ENCODE measurements at regions not wholly inside any gene's neighbourhood (a gene's known extent, or its start where the extent isn't known, plus 50 kb on each side); places are given as distances from the start of the nearest gene placed in this dataset.

DNA sequence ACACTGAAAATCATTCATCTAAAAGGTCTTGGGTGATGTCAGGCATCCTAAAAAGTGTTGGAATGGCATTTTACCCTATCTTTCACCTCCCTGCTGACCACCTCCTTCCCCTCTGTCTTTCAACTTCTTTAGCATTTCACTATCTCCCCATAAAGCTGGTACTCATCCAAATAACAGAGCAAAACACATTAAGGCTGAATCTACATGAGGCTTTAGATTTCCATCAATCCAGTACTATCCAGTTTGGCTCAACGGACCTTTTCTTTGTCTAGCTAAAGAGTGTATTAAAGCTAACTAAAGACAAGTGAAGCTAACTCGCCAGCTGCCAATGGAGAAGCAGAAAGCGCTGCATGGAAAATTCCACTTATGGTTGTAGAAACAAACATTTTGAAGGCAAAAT, 122.5 kb upstream of the NCKAP5 start:
- H4K91ac ChIP-seq (ENCODE audit: insufficient read depth, low read depth, low read length), result no peak overlapping the region
- no peak overlapping the region for H2BK15ac ChIP-seq (ENCODE audit: low read depth, low read length)
- H3K27ac ChIP-seq (ENCODE audit: insufficient read depth, low read length), result no peak overlapping the region
- no peaks in the 10 kb centered on the region for H3K79me1 ChIP-seq (ENCODE audit: low read depth in 1 of 2, low read length in 2 of 2)
- H3K9me3 ChIP-seq (ENCODE audit: control insufficient read depth, insufficient read depth, low read length), result no peaks in the 10 kb centered on the region
- ChIA-PET CTCF (interaction anchor here (0.6 kb wide), 1 partner anchor 13 kb away, joined by 3 read pairs; no protein-coding TSS in a partner anchor), POLR2A (ENCODE audit: unreplicated experiment) (no interaction called here)
- no peak overlapping the region for H2BK120ac ChIP-seq (ENCODE audit: low read depth, low read length)
- in situ Hi-C loops (cut with MboI; ENCODE audit: low sequenced_read_pairs), result no loop called here
- no peak overlapping the region for H4K8ac ChIP-seq (ENCODE audit: low read depth in 2 of 2, low read length in 2 of 2)
- H4K5ac ChIP-seq (ENCODE audit: low read depth, low read length), result no peak overlapping the region
- intact Hi-C loops (cut with micrococcal nuclease), result no loop called here
- WGBS, 2 experiments (ENCODE audit: extremely low coverage in 2 of 2, insufficient read length in 1 of 2), result no CpG with 5 or more reads among the region's 3 CpGs
- H3K4me2 ChIP-seq (ENCODE audit: low read depth, low read length), result no peak overlapping the region
- H3K4me1 ChIP-seq (ENCODE audit: control insufficient read depth, insufficient read depth, low read length), result no peaks in the 10 kb centered on the region
- H2BK20ac ChIP-seq (ENCODE audit: low read depth, low read length), result no peak overlapping the region
- H3K36me3 ChIP-seq (ENCODE audit: control insufficient read depth, insufficient read depth, low read length), result no peaks in the 10 kb centered on the region
- no peak overlapping the region for H3K56ac ChIP-seq (ENCODE audit: extremely low read depth, insufficient read depth, low read length)
- TF ChIP-seq SMC3 (IDR thresholded peaks at IDR 0.05; ENCODE audit: low read depth, low read length) (no peak), MAFK (IDR thresholded peaks at IDR 0.05; ENCODE audit: low read depth, low read length) (no peak), RCOR1 (IDR thresholded peaks at IDR 0.05; ENCODE audit: insufficient replicate concordance, low read length) (no peak), MXI1 (IDR thresholded peaks at IDR 0.05; ENCODE audit: borderline replicate concordance, low read depth, low read length) (no peak), RAD21 (IDR thresholded peaks at IDR 0.05; ENCODE audit: low read length) (no peak), FOS (IDR thresholded peaks at IDR 0.05; ENCODE audit: low read depth, low read length) (no peak), MAZ (IDR thresholded peaks at IDR 0.05; ENCODE audit: borderline replicate concordance, low read depth, low read length) (no peak), CTCF (conservative IDR thresholded peaks at IDR 0.05; ENCODE audit: low read depth, low read length) (no peak), USF2 (IDR thresholded peaks at IDR 0.05; ENCODE audit: low read depth, low read length) (no peak), NFE2L2 (IDR thresholded peaks at IDR 0.05; ENCODE audit: low read depth, low read length) (no peak), RFX5 (IDR thresholded peaks at IDR 0.05; ENCODE audit: low read depth, low read length) (no peak), CEBPB (IDR thresholded peaks at IDR 0.05; ENCODE audit: low read depth, low read length) (no peak), ELK1 (IDR thresholded peaks at IDR 0.05; ENCODE audit: borderline replicate concordance, low read depth, low read length) (no peak), POLR2A (IDR thresholded peaks at IDR 0.05; ENCODE audit: low read depth, low read length) (no peak), CHD1 (IDR thresholded peaks at IDR 0.05; ENCODE audit: low read depth, low read length) (no peak), BHLHE40 (IDR thresholded peaks at IDR 0.05; ENCODE audit: low read depth, low read length) (no peak)
- no peak overlapping the region for H3K4me3 ChIP-seq (ENCODE audit: insufficient read depth, low read depth, low read length)
- H3K18ac ChIP-seq (ENCODE audit: low read depth, low read length), result no peak overlapping the region
- H3K9me1 ChIP-seq (ENCODE audit: insufficient read depth, low read length), result no peaks in the 10 kb centered on the region
- no peak overlapping the region for H3K4ac ChIP-seq (ENCODE audit: low read depth, low read length)
- no peak overlapping the region for H2AFZ ChIP-seq (replicated peaks; ENCODE audit: low read length, poor library complexity)
- no peaks in the 10 kb centered on the region for H4K20me1 ChIP-seq (ENCODE audit: insufficient read depth, low read length)
- H3K9ac ChIP-seq (ENCODE audit: low read depth, low read length), result no peak overlapping the region
- no peak overlapping the region for H2AK9ac ChIP-seq (replicated peaks; ENCODE audit: low read depth, low read length, poor library complexity)
- no peak overlapping the region for H2BK5ac ChIP-seq (ENCODE audit: low read depth, low read length, poor library complexity, severe bottlenecking)
- H3K14ac ChIP-seq (replicated peaks; ENCODE audit: low read depth, low read length), result no peak overlapping the region
- H3K27me3 ChIP-seq (ENCODE audit: control insufficient read depth, insufficient read depth, low read length), result no peaks in the 10 kb centered on the region; the same call in 1 of the 2 replicates
- H3K23ac ChIP-seq (ENCODE audit: low read depth, low read length), result peak overlapping the region; percentile 45; the same call in 1 of the 2 replicates
- no TSS peak for BruUV-seq (replicated peaks)
- ATAC-seq (ENCODE audit: low read depth), result no peak
- dilution Hi-C loops (cut with HindIII; ENCODE audit: low sequenced_read_pairs, unreplicated experiment), result no loop called here
- DNase-seq, result no peak
- no peak overlapping the region for H2AK5ac ChIP-seq (ENCODE audit: low read depth, low read length)
